ENCODE measurements at regions not wholly inside any gene's neighbourhood (a gene's known extent, or its start where the extent isn't known, plus 50 kb on each side); places are given as distances from the start of the nearest gene placed in this dataset.
"Not testable (repeated sequence)": the region's sequence is repeated elsewhere in the genome, so short reads cannot be mapped to it uniquely, and the experiment has no call there.

DNA sequence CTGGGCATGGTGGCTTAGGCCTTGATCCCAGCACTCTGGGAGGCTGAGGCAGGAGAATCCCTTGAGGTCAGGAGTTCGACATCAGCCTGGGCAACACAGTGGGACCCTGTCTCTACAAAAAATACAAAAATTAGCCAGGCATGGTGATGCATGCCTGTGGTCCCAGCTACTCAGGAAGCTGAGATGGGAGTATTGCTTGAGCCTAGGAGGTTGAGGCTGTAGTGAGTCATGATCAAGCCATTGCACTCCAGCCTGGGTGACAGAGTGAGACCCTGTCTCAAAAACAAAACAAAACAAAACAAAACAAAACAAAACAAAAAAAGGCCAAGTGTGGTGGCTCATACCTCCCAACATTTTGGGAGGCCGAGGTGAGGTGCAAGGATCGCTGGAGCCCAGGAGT, 111.8 kb upstream of the XPO1 start:
- TF ChIP-seq, protein P1, sequence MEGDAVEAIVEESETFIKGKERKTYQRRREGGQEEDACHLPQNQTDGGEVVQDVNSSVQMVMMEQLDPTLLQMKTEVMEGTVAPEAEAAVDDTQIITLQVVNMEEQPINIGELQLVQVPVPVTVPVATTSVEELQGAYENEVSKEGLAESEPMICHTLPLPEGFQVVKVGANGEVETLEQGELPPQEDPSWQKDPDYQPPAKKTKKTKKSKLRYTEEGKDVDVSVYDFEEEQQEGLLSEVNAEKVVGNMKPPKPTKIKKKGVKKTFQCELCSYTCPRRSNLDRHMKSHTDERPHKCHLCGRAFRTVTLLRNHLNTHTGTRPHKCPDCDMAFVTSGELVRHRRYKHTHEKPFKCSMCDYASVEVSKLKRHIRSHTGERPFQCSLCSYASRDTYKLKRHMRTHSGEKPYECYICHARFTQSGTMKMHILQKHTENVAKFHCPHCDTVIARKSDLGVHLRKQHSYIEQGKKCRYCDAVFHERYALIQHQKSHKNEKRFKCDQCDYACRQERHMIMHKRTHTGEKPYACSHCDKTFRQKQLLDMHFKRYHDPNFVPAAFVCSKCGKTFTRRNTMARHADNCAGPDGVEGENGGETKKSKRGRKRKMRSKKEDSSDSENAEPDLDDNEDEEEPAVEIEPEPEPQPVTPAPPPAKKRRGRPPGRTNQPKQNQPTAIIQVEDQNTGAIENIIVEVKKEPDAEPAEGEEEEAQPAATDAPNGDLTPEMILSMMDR (IDR thresholded peaks at IDR 0.05) = not testable (repeated sequence)
- not testable (repeated sequence) for TF ChIP-seq ZFX (IDR thresholded peaks at IDR 0.05; ENCODE audit: borderline replicate concordance)

Measured in 22Rv1 (cell line).